HEK293 (cell line): ENCODE measurements at regions not wholly inside any gene's neighbourhood (a gene's known extent, or its start where the extent isn't known, plus 50 kb on each side); places are given as distances from the start of the nearest gene placed in this dataset.

Experiments
- CTCF ChIA-PET: fragments of 350-600 bp; formaldehyde crosslinking; extraction: SDS; loops from one replicate; lab custom pipeline; 2021; ENCODE audit warnings: antibody characterized with exemption; lab: Yijun Ruan, JAX
- POLR2A ChIA-PET: fragments of 300-600 bp; formaldehyde crosslinking; extraction: SDS; loops from one replicate; lab custom pipeline; 2020; ENCODE audit warnings: antibody characterized with exemption, inconsistent platforms; lab: Yijun Ruan, JAX
- H3K27ac ChIP-seq: fragments of 200-500 bp; sonication (Bioruptor generic); 2 replicates; pipeline ENCODE4 v1.5.1; 2014; ENCODE audit warnings: low read depth, low read length, control low read depth, inconsistent platforms; ENCODE audit errors: extremely low read depth
- H3K36me3 ChIP-seq, 2 experiments: fragments of 200-500 bp in 1 of 2; sonication (Bioruptor generic) in 1 of 2; 1 replicate in 1 of 2; 2 replicates in 1 of 2; pipeline ENCODE4 v1.5.1; 2014 to 2017; ENCODE audit warnings: inconsistent platforms in 2 of 2, low read length in 2 of 2; ENCODE audit not compliant: control insufficient read depth in 2 of 2, insufficient read depth in 1 of 2
- H3K4me1 ChIP-seq: fragments of 200-500 bp; sonication (Bioruptor generic); 2 replicates; pipeline ENCODE4 v1.5.1; 2014; ENCODE audit warnings: mild to moderate bottlenecking, low read length, inconsistent platforms; ENCODE audit not compliant: control insufficient read depth, insufficient read depth
- H3K4me3 ChIP-seq: 2 replicates; pipeline ENCODE4 v1.5.1; 2011; ENCODE audit warnings: low read depth, mild to moderate bottlenecking, control low read depth, low read length, moderate library complexity
- H3K9me3 ChIP-seq: fragments of 200-500 bp; sonication (Bioruptor generic); 2 replicates; pipeline ENCODE4 v1.5.1; 2014; ENCODE audit warnings: low read depth, low read length, inconsistent platforms; ENCODE audit not compliant: control insufficient read depth, insufficient read depth
- EGR2 ChIP-seq: fragments of 450-650 bp; formaldehyde crosslinking; IDR thresholded peaks from 2 replicates; pipeline ENCODE4 v1.5.1; 2016; ENCODE audit warnings: low read depth, missing biosample characterization, missing genetic modification characterization
- IKZF3 ChIP-seq: fragments of 450-650 bp; IDR thresholded peaks from 2 replicates; pipeline ENCODE4 v1.5.0; 2018; ENCODE audit warnings: missing biosample characterization, mild to moderate bottlenecking, missing genetic modification characterization, moderate library complexity
- SETDB1 ChIP-seq: IDR thresholded peaks from one replicate; pipeline ENCODE4 v1.6.1; 2017; ENCODE audit warnings: mild to moderate bottlenecking, low read length, moderate library complexity, mixed read lengths; ENCODE audit not compliant: insufficient read length
- ZFHX2 ChIP-seq: fragments of 450-650 bp; formaldehyde crosslinking; conservative IDR thresholded peaks from 2 replicates; pipeline ENCODE4 v1.5.1; 2016; ENCODE audit warnings: missing biosample characterization, missing genetic modification characterization
- ZNF140 ChIP-seq: fragments of 450-650 bp; formaldehyde crosslinking; IDR thresholded peaks from 2 replicates; pipeline ENCODE4 v1.5.1; 2016; ENCODE audit warnings: missing biosample characterization, missing genetic modification characterization
- ZNF2 ChIP-seq: fragments of 450-650 bp; formaldehyde crosslinking; IDR thresholded peaks from 2 replicates; pipeline ENCODE4 v1.5.1; 2016; ENCODE audit warnings: missing biosample characterization, missing genetic modification characterization
- ZNF518A ChIP-seq: fragments of 450-650 bp; formaldehyde crosslinking; conservative IDR thresholded peaks from 2 replicates; pipeline ENCODE4 v1.5.1; 2016; ENCODE audit warnings: low read depth, missing biosample characterization, missing genetic modification characterization
- ZNF549 ChIP-seq: fragments of 450-650 bp; IDR thresholded peaks from 2 replicates; pipeline ENCODE4 v1.5.1; 2018; ENCODE audit warnings: missing biosample characterization, missing genetic modification characterization, mild to moderate bottlenecking, inconsistent platforms, moderate library complexity
- ZNF768 ChIP-seq: fragments of 450-650 bp; formaldehyde crosslinking; IDR thresholded peaks from 2 replicates; pipeline ENCODE4 v1.5.1; 2018; ENCODE audit warnings: missing biosample characterization, mild to moderate bottlenecking, missing genetic modification characterization
- ZSCAN30 ChIP-seq: fragments of 450-650 bp; IDR thresholded peaks from 2 replicates; pipeline ENCODE4 v1.5.1; 2018; ENCODE audit warnings: missing biosample characterization, mild to moderate bottlenecking, missing genetic modification characterization, moderate library complexity
- TF ChIP-seq, protein P1 (sequence below): fragments of 450-650 bp; IDR thresholded peaks from 2 replicates; pipeline ENCODE4 v1.5.1; 2018; ENCODE audit warnings: missing biosample characterization, mild to moderate bottlenecking, missing genetic modification characterization
- TF ChIP-seq, protein P2 (sequence below): fragments of 450-650 bp; formaldehyde crosslinking; IDR thresholded peaks from 2 replicates; pipeline ENCODE4 v1.5.1; 2016; ENCODE audit warnings: missing biosample characterization, missing genetic modification characterization

DNA sequence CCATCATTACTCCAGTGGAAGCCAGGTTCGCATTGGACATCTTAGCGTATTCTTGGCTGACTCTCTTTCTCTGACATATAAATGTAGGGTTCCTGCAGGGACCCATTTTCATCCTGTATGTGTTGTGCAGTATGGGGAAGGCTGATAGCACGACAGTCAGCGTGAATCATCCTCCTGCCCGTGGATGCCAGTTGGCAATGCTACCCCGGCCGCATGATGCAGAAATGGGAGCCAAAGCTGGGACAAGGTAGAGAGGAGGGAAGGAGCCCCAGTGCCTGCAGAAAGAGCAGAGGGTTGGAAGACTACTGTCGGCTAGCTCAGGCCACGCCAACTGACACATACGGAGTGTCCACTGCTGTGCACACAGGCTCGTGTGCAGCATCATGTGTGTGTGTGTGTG is 251.6 kb downstream of the SKAP2 start:
- H3K4me1 ChIP-seq, result no peaks in the 10 kb centered on the region
- no peak overlapping the region for H3K27ac ChIP-seq
- no peaks in the 10 kb centered on the region for H3K9me3 ChIP-seq
- no peaks in the 10 kb centered on the region for H3K36me3 ChIP-seq
- ChIA-PET CTCF (no interaction called here), POLR2A (no interaction called here)
- no peak overlapping the region for H3K4me3 ChIP-seq
- TF ChIP-seq ZNF2 (tag by site-specific recombination) (no peak), IKZF3 (tag by site-specific recombination) (no peak), ZSCAN30 (tag by site-specific recombination) (no peak), ZNF549 (tag by site-specific recombination) (no peak), SETDB1 (no peak), ZNF518A (tag by site-specific recombination) (no peak), ZNF140 (no peak)
- TF ChIP-seq, protein P1, sequence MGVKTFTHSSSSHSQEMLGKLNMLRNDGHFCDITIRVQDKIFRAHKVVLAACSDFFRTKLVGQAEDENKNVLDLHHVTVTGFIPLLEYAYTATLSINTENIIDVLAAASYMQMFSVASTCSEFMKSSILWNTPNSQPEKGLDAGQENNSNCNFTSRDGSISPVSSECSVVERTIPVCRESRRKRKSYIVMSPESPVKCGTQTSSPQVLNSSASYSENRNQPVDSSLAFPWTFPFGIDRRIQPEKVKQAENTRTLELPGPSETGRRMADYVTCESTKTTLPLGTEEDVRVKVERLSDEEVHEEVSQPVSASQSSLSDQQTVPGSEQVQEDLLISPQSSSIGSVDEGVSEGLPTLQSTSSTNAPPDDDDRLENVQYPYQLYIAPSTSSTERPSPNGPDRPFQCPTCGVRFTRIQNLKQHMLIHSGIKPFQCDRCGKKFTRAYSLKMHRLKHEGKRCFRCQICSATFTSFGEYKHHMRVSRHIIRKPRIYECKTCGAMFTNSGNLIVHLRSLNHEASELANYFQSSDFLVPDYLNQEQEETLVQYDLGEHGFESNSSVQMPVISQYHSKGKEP (tag by site-specific recombination), result no peak

DNA sequence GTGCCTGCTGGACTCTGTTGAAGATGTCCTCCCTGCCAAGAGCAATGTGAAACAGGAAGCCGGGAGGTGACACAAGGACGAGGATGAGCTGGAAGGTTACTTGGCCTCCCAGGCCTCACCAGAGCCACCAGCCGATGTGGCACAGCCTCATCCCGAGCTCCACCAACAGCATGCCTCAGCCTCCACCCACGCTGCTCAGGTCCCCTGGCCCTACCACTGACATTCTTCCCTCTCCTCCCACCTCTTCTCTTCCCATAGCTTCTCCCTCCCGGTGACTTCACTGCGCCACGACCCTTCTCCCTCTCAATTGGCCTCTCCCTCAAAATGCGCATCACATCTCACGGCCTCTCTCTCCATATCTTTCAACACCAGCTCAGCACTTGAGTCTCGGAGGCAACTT is 249.9 kb downstream of the SKAP2 start:
- H3K9me3 ChIP-seq, result no peaks in the 10 kb centered on the region
- H3K27ac ChIP-seq, result no peak overlapping the region
- no peaks in the 10 kb centered on the region for H3K4me1 ChIP-seq
- POLR2A ChIA-PET, result no interaction called here
- H3K36me3 ChIP-seq, result no peaks in the 10 kb centered on the region
- 0 out of 2 replicates have a peak, but pooled peaks have one; percentile 7 for TF ChIP-seq EGR2
- TF ChIP-seq ZNF768, result no peak
- peak; percentile 61 for TF ChIP-seq ZFHX2
- CTCF ChIA-PET, result no interaction called here
- no peak overlapping the region for H3K4me3 ChIP-seq

DNA sequence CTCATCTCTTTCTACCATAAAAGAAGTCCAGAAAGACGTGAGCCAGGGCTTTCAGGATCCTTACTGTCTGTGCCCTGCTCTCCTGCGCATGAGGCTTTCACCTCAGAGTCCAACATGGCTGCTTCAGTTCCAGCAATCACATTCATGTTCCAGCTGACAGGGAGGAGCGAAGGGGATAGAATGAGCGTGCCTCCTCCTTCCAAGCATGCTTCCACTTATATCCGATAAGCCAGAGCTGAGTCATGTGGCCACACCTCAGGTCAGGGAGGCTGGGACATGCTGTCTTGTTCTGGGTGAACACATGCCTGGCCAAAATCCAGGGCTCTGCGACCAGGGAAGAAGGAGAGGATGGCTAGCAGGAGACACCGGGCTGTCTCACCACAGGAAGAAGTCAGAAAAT is 248.2 kb downstream of the SKAP2 start:
- no peak overlapping the region for H3K27ac ChIP-seq
- no peaks in the 10 kb centered on the region for H3K36me3 ChIP-seq
- ChIA-PET POLR2A (no interaction called here), CTCF (no interaction called here)
- TF ChIP-seq SETDB1, result peak; percentile 25
- TF ChIP-seq, protein P2, sequence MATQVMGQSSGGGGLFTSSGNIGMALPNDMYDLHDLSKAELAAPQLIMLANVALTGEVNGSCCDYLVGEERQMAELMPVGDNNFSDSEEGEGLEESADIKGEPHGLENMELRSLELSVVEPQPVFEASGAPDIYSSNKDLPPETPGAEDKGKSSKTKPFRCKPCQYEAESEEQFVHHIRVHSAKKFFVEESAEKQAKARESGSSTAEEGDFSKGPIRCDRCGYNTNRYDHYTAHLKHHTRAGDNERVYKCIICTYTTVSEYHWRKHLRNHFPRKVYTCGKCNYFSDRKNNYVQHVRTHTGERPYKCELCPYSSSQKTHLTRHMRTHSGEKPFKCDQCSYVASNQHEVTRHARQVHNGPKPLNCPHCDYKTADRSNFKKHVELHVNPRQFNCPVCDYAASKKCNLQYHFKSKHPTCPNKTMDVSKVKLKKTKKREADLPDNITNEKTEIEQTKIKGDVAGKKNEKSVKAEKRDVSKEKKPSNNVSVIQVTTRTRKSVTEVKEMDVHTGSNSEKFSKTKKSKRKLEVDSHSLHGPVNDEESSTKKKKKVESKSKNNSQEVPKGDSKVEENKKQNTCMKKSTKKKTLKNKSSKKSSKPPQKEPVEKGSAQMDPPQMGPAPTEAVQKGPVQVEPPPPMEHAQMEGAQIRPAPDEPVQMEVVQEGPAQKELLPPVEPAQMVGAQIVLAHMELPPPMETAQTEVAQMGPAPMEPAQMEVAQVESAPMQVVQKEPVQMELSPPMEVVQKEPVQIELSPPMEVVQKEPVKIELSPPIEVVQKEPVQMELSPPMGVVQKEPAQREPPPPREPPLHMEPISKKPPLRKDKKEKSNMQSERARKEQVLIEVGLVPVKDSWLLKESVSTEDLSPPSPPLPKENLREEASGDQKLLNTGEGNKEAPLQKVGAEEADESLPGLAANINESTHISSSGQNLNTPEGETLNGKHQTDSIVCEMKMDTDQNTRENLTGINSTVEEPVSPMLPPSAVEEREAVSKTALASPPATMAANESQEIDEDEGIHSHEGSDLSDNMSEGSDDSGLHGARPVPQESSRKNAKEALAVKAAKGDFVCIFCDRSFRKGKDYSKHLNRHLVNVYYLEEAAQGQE (tag by site-specific recombination), result no peak
- no peaks in the 10 kb centered on the region for H3K9me3 ChIP-seq
- no peaks in the 10 kb centered on the region for H3K4me1 ChIP-seq
- H3K4me3 ChIP-seq, result no peak overlapping the region
